HCT116 (cell line): ENCODE measurements at regions not wholly inside any gene's neighbourhood (a gene's known extent, or its start where the extent isn't known, plus 50 kb on each side); places are given as distances from the start of the nearest gene placed in this dataset.

ENCODE experiments used
- ATAC-seq: fragments of 200-7000 bp; cut with Tn5 transposase; 2 replicates; pipeline ENCODE4 v1.9.1; 2020; ENCODE audit warnings: mild to moderate bottlenecking, moderate library complexity
- BruUV-seq: library from RNA; stranded (reverse); fragments of 400-500 nt; replicated peaks from 2 replicates; lab custom pipeline; 2021; lab: Mats Ljungman, UMichigan
- CTCF ChIA-PET: fragments of 300-600 bp; sonication (Branson Sonifier 250); formaldehyde crosslinking; loops from one replicate; lab custom pipeline; 2021; ENCODE audit warnings: antibody characterized with exemption; lab: Charles Lee
- POLR2A ChIA-PET: fragments of 300-600, 350-600 bp; sonication (Branson Sonifier 250); formaldehyde crosslinking; loops from one replicate; lab custom pipeline; 2021; ENCODE audit warnings: antibody characterized with exemption; lab: Charles Lee
- RAD21 ChIA-PET, 2 experiments: fragments of 300-600 bp; sonication (Branson Sonifier 250); formaldehyde crosslinking; loops; one replicate each; lab custom pipeline; 2023; ENCODE audit warnings: low total read pairs in 2 of 2; ENCODE audit not compliant: uncharacterized antibody in 2 of 2, unreplicated experiment in 2 of 2, low non-redundant PET in 1 of 2; lab: Charles Lee
- DNase-seq: peaks from one replicate; pipeline ENCODE4 v3.0.0-alpha.2; 2010; ENCODE audit warnings: low read depth, low spot score
- H2AFZ ChIP-seq: fragments of 200-600 bp; shearing (Covaris generic), sonication (generic); 2 replicates; pipeline ENCODE4 v1.6.1; 2017; ENCODE audit warnings: low read depth, mixed run types, mixed read lengths, antibody characterized with exemption, low read length; ENCODE audit not compliant: poor library complexity, severe bottlenecking
- H3K27ac ChIP-seq: 2 replicates; pipeline ENCODE4 v1.5.1; 2012; ENCODE audit warnings: low read depth, low read length
- H3K27me3 ChIP-seq: fragments of 200-600 bp; sonication (generic); 2 replicates; pipeline ENCODE4 v1.6.1; 2016; ENCODE audit warnings: mixed run types, low read length, mixed read lengths; ENCODE audit not compliant: insufficient read depth
- H3K36me3 ChIP-seq, 2 experiments: fragments of 200-500 bp in 1 of 2; fragments of 200-600 bp in 1 of 2; sonication (Bioruptor generic) in 1 of 2; sonication (generic) in 1 of 2; 2 replicates each; pipeline versions ENCODE4 v1.5.1 to v1.6.1; 2014 to 2016; ENCODE audit warnings: low read length in 2 of 2, inconsistent platforms in 1 of 2, mixed read lengths in 1 of 2, mixed run types in 1 of 2; ENCODE audit not compliant: insufficient read depth in 2 of 2, control insufficient read depth in 1 of 2
- H3K4me1 ChIP-seq, 2 experiments: fragments of 200-600 bp in 1 of 2; sonication (generic) in 1 of 2; 2 replicates each; pipeline versions ENCODE4 v1.5.1 to v1.6.1; 2012 to 2017; ENCODE audit warnings: low read length in 2 of 2, inconsistent platforms in 1 of 2, mild to moderate bottlenecking in 1 of 2, mixed read lengths in 1 of 2, mixed run types in 1 of 2, moderate library complexity in 1 of 2; ENCODE audit not compliant: insufficient read depth in 2 of 2, control insufficient read depth in 1 of 2
- H3K4me2 ChIP-seq: fragments of 200-600 bp; sonication (generic); 2 replicates; pipeline ENCODE4 v1.6.1; 2017; ENCODE audit warnings: mixed run types, low read length, mixed read lengths
- H3K4me3 ChIP-seq, 2 experiments: fragments of 200-600 bp in 1 of 2; sonication (generic) in 1 of 2; replicated peaks in 1 of 2; 2 replicates each; pipeline ENCODE4 v1.5.1; 2011 to 2016; ENCODE audit warnings: low read length in 2 of 2, control low read depth in 1 of 2, low read depth in 1 of 2, mild to moderate bottlenecking in 1 of 2, mixed read lengths in 1 of 2, mixed run types in 1 of 2
- H3K79me2 ChIP-seq: fragments of 200-600 bp; sonication (generic); 2 replicates; pipeline ENCODE4 v1.6.1; 2017; ENCODE audit warnings: mild to moderate bottlenecking, mixed run types, low read length, moderate library complexity, mixed read lengths; ENCODE audit not compliant: insufficient read depth
- H3K9ac ChIP-seq: fragments of 200-600 bp; sonication (generic); 2 replicates; pipeline ENCODE4 v1.6.1; 2016; ENCODE audit warnings: low read length, mixed read lengths
- H3K9me2 ChIP-seq: fragments of 200-600 bp; sonication (generic), shearing (Covaris generic); 2 replicates; pipeline ENCODE4 v1.6.1; 2017; ENCODE audit warnings: mixed run types, mild to moderate bottlenecking, moderate library complexity; ENCODE audit not compliant: insufficient read depth
- H3K9me3 ChIP-seq, 2 experiments: fragments of 200-500 bp in 1 of 2; fragments of 200-600 bp in 1 of 2; sonication (Bioruptor generic) in 1 of 2; sonication (generic) in 1 of 2; 2 replicates each; pipeline ENCODE4 v1.6.1; 2014 to 2017; ENCODE audit warnings: low read length in 2 of 2, mixed read lengths in 2 of 2, inconsistent platforms in 1 of 2, low read depth in 1 of 2, mild to moderate bottlenecking in 1 of 2, mixed run types in 1 of 2, moderate library complexity in 1 of 2; ENCODE audit not compliant: control insufficient read depth in 1 of 2, insufficient read depth in 1 of 2
- H4K20me1 ChIP-seq: fragments of 200-600 bp; sonication (generic), shearing (Covaris generic); 2 replicates; pipeline ENCODE4 v1.6.1; 2017; ENCODE audit warnings: mixed run types, mild to moderate bottlenecking, moderate library complexity; ENCODE audit not compliant: insufficient read depth
- CBX3 ChIP-seq: IDR thresholded peaks from 2 replicates; pipeline ENCODE4 v1.6.1; 2012; ENCODE audit warnings: low read depth
- CEBPB ChIP-seq: IDR thresholded peaks from 2 replicates; pipeline ENCODE4 v1.6.1; 2012; ENCODE audit warnings: low read depth
- EGR1 ChIP-seq: IDR thresholded peaks from 2 replicates; pipeline ENCODE4 v1.6.1; 2012; ENCODE audit warnings: low read depth
- FOSL1 ChIP-seq: IDR thresholded peaks from 2 replicates; pipeline ENCODE4 v1.6.1; 2012; ENCODE audit warnings: low read depth
- RAD21 ChIP-seq: IDR thresholded peaks from 2 replicates; pipeline ENCODE4 v1.6.1; 2012; ENCODE audit warnings: low read depth, mild to moderate bottlenecking
- intact Hi-C: fragments of 100-400 bp; cut with micrococcal nuclease; formaldehyde crosslinking; loops from 2 replicates; pipeline ENCODE4 v1.10.0; 2022
- TF ChIP-seq, protein P1 (sequence below): IDR thresholded peaks from 2 replicates; pipeline ENCODE4 v1.6.1; 2011; ENCODE audit warnings: mild to moderate bottlenecking, low read length, moderate library complexity; ENCODE audit not compliant: insufficient replicate concordance; ENCODE audit errors: extremely low read depth
- TF ChIP-seq, protein P2 (sequence below): IDR thresholded peaks from 2 replicates; pipeline ENCODE4 v1.6.1; 2012; ENCODE audit warnings: low read depth

DNA sequence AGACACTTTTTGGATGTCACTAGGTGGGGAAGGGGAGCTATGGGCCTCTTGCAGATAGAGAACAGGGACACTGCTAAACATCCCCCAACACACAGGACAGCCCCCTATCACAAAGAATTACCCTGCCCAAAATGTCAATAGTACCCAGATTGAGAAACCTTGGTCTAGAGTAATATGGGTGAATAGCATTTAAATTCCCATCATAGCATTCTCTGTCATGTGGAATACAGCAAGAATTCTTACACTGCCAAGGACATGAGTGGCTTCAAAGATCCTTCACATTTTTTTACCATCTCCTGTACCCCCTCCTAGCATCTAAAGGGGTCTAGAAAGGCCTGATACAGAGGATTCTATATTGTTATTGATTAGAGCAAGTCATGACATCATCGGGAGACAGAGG, 83.1 kb upstream of the SSTR4 start (continued):
- TF ChIP-seq, protein P1, sequence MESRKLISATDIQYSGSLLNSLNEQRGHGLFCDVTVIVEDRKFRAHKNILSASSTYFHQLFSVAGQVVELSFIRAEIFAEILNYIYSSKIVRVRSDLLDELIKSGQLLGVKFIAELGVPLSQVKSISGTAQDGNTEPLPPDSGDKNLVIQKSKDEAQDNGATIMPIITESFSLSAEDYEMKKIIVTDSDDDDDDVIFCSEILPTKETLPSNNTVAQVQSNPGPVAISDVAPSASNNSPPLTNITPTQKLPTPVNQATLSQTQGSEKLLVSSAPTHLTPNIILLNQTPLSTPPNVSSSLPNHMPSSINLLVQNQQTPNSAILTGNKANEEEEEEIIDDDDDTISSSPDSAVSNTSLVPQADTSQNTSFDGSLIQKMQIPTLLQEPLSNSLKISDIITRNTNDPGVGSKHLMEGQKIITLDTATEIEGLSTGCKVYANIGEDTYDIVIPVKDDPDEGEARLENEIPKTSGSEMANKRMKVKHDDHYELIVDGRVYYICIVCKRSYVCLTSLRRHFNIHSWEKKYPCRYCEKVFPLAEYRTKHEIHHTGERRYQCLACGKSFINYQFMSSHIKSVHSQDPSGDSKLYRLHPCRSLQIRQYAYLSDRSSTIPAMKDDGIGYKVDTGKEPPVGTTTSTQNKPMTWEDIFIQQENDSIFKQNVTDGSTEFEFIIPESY, result no peak
- TF ChIP-seq EGR1, result no peak

DNA sequence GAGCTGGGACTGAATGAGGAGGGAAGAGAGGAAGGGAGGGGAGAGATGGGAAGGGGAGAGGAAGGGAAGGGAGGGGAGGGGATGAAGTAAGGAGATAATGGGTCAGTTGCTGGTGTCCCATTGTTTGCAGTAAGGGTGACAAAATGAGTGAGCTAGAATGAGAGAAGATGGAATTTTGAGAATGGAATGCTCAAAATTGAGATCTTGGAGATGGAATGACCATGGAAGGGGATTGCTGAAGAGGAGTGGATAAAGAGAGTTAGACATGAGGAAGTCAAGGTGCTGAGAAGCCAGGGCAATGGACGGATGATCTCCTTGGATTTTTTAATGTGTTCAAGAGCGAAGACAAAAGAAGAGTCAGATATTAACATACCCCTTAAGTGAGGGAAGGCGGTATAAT, 80.5 kb upstream of the SSTR4 start:
- H3K36me3 ChIP-seq, result no peaks in the 10 kb centered on the region
- H3K9me3 ChIP-seq, result no peaks in the 10 kb centered on the region
- H3K4me2 ChIP-seq, result no peak overlapping the region
- ATAC-seq (no peak), DNase-seq (no peak)
- BruUV-seq, result no TSS peak
- TF ChIP-seq CEBPB (no peak), CBX3 (no peak), RAD21 (no peak), FOSL1 (no peak), EGR1 (no peak)
- TF ChIP-seq, protein P2, sequence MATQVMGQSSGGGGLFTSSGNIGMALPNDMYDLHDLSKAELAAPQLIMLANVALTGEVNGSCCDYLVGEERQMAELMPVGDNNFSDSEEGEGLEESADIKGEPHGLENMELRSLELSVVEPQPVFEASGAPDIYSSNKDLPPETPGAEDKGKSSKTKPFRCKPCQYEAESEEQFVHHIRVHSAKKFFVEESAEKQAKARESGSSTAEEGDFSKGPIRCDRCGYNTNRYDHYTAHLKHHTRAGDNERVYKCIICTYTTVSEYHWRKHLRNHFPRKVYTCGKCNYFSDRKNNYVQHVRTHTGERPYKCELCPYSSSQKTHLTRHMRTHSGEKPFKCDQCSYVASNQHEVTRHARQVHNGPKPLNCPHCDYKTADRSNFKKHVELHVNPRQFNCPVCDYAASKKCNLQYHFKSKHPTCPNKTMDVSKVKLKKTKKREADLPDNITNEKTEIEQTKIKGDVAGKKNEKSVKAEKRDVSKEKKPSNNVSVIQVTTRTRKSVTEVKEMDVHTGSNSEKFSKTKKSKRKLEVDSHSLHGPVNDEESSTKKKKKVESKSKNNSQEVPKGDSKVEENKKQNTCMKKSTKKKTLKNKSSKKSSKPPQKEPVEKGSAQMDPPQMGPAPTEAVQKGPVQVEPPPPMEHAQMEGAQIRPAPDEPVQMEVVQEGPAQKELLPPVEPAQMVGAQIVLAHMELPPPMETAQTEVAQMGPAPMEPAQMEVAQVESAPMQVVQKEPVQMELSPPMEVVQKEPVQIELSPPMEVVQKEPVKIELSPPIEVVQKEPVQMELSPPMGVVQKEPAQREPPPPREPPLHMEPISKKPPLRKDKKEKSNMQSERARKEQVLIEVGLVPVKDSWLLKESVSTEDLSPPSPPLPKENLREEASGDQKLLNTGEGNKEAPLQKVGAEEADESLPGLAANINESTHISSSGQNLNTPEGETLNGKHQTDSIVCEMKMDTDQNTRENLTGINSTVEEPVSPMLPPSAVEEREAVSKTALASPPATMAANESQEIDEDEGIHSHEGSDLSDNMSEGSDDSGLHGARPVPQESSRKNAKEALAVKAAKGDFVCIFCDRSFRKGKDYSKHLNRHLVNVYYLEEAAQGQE, result no peak
- no peaks in the 10 kb centered on the region for H3K4me1 ChIP-seq
- ChIA-PET CTCF (interaction anchor here (1.2 kb wide), 1 partner anchor 20 kb away, joined by 3 read pairs; no protein-coding TSS in a partner anchor), RAD21 (no interaction called here), POLR2A (no interaction called here)
- H3K4me3 ChIP-seq, result no peak overlapping the region
- H3K27me3 ChIP-seq, result peaks cover 76% of the 10 kb centered on the region
- no peaks in the 10 kb centered on the region for H4K20me1 ChIP-seq
- H3K27ac ChIP-seq, result no peak overlapping the region
- intact Hi-C loops, result no loop called here
- H3K79me2 ChIP-seq, result no peaks in the 10 kb centered on the region
- no peak overlapping the region for H3K9ac ChIP-seq
- H2AFZ ChIP-seq, result no peak overlapping the region
- H3K9me2 ChIP-seq, result no peaks in the 10 kb centered on the region
